HG03558 (cell line): ENCODE measurements at regions not wholly inside any gene's neighbourhood (a gene's known extent, or its start where the extent isn't known, plus 50 kb on each side); places are given as distances from the start of the nearest gene placed in this dataset.

Source experiments
- ATAC-seq: cut with Tn5 transposase; IDR thresholded peaks from one replicate; pipeline ENCODE4 v1.9.1; 2021; ENCODE audit warnings: moderate number of reproducible peaks; ENCODE audit not compliant: unreplicated experiment; ENCODE audit errors: extremely low read depth

- ATAC-seq: no peak
Observed at GRCh38 chr2:128559533-128560515, 241.2 kb upstream of the HS6ST1 start.

GRCh38 chr2:128560718-128561117, 242.1 kb upstream of the HS6ST1 start:
- no peak for ATAC-seq

- ATAC-seq: no peak
Observed at GRCh38 chr2:128562471-128563347, 244.0 kb upstream of the HS6ST1 start.

GRCh38 chr2:128563348-128563687, 244.7 kb upstream of the HS6ST1 start:
- ATAC-seq: no peak

- ATAC-seq: no peak
Observed at GRCh38 chr2:128564131-128564530, 245.5 kb upstream of the HS6ST1 start.

GRCh38 chr2:128564551-128564950, 245.9 kb upstream of the HS6ST1 start:
- ATAC-seq: no peak

- ATAC-seq: no peak
Observed at GRCh38 chr2:128565441-128565840, 246.8 kb upstream of the HS6ST1 start.

GRCh38 chr2:128566671-128567070, 248.0 kb upstream of the HS6ST1 start:
- no peak for ATAC-seq

GRCh38 chr2:128568106-128568505, 249.4 kb upstream of the HS6ST1 start:
- no peak for ATAC-seq

GRCh38 chr2:128573116-128573515, 254.4 kb upstream of the HS6ST1 start:
- ATAC-seq: no peak

- no peak for ATAC-seq
Observed at GRCh38 chr2:128573531-128573930, 254.9 kb upstream of the HS6ST1 start.

GRCh38 chr2:128577141-128577930, 258.7 kb upstream of the HS6ST1 start:
- no peak for ATAC-seq

GRCh38 chr2:128578406-128579390, 260.0 kb upstream of the HS6ST1 start:
- no peak for ATAC-seq

GRCh38 chr2:128579825-128580224, 261.2 kb upstream of the HS6ST1 start:
- ATAC-seq: no peak

GRCh38 chr2:128580988-128581848, 262.6 kb upstream of the HS6ST1 start:
- no peak for ATAC-seq

- no peak for ATAC-seq
Observed at GRCh38 chr2:128581849-128582244, 263.2 kb upstream of the HS6ST1 start.

- ATAC-seq: no peak
Observed at GRCh38 chr2:128584296-128584890, 265.7 kb upstream of the HS6ST1 start.

GRCh38 chr2:128585706-128586105, 267.0 kb upstream of the HS6ST1 start:
- no peak for ATAC-seq
